H1 (cell line): ENCODE measurements at regions not wholly inside any gene's neighbourhood (a gene's known extent, or its start where the extent isn't known, plus 50 kb on each side); places are given as distances from the start of the nearest gene placed in this dataset.

Source experiments
- CTCF ChIA-PET: fragments of 300-600 bp; sonication (Branson Sonifier 250); formaldehyde crosslinking; loops from one replicate; lab custom pipeline; 2021; ENCODE audit not compliant: partially characterized antibody; lab: Charles Lee
- POLR2A ChIA-PET: fragments of 300-600 bp; sonication (Branson Sonifier 250); formaldehyde crosslinking; loops from one replicate; lab custom pipeline; 2021; ENCODE audit warnings: inconsistent platforms; ENCODE audit not compliant: partially characterized antibody; lab: Charles Lee
- DNase-seq, 2 experiments: peaks; one replicate each; pipeline versions ENCODE4 v3.0.0 to v3.0.0-alpha.2; 2010 to 2022; ENCODE audit warnings: low spot score in 2 of 2, low read depth in 1 of 2, mixed read lengths in 1 of 2
- FAIRE-seq: peaks from 2 replicates; lab custom pipeline; 2011; peaks lifted over from hg19 to GRCh38; lab: Jason Lieb, UNC
- H2AFZ ChIP-seq: 2 replicates; pipeline ENCODE4 v1.8.1; 2012; ENCODE audit warnings: low read length, inconsistent platforms
- H2AK5ac ChIP-seq: 2 replicates; pipeline ENCODE4 v1.6.1; 2013; ENCODE audit warnings: low read depth, low read length
- H2BK120ac ChIP-seq: replicated peaks from 2 replicates; pipeline ENCODE3; 2013; ENCODE audit warnings: low read depth, low read length, inconsistent platforms
- H2BK12ac ChIP-seq: 2 replicates; pipeline ENCODE4 v1.6.1; 2013; ENCODE audit warnings: low read depth, low read length
- H2BK15ac ChIP-seq: 2 replicates; pipeline ENCODE4 v1.6.1; 2013; ENCODE audit warnings: low read length
- H2BK20ac ChIP-seq: 2 replicates; pipeline ENCODE4 v1.6.1; 2013; ENCODE audit warnings: low read length
- H2BK5ac ChIP-seq: 2 replicates; pipeline ENCODE4 v1.6.1; 2013; ENCODE audit warnings: low read depth, low read length
- H3K14ac ChIP-seq: 2 replicates; pipeline ENCODE4 v1.6.1; 2013; ENCODE audit warnings: inconsistent platforms; ENCODE audit not compliant: insufficient read length
- H3K18ac ChIP-seq: 2 replicates; pipeline ENCODE4 v1.6.1; 2013; ENCODE audit warnings: low read length; ENCODE audit errors: extremely low read depth
- H3K23ac ChIP-seq: 2 replicates; pipeline ENCODE4 v1.6.1; 2013; ENCODE audit warnings: inconsistent platforms; ENCODE audit not compliant: insufficient read length
- H3K23me2 ChIP-seq: 2 replicates; pipeline ENCODE4 v1.6.1; 2013; ENCODE audit warnings: low read depth, low read length
- H3K27ac ChIP-seq: 2 replicates; pipeline ENCODE4 v1.6.1; 2011; ENCODE audit warnings: low read depth, low read length, inconsistent platforms
- H3K27me3 ChIP-seq, 4 experiments: replicated peaks in 1 of 4; 1 replicate in 1 of 4; 2 replicates in 3 of 4; pipeline versions ENCODE4 v1.6.1 to v1.8.1; 2011 to 2013; ENCODE audit warnings: low read length in 3 of 4, mild to moderate bottlenecking in 3 of 4, inconsistent platforms in 2 of 4, mixed read lengths in 2 of 4, moderate library complexity in 1 of 4; ENCODE audit not compliant: control insufficient read depth in 3 of 4, insufficient read depth in 3 of 4; ENCODE audit errors: extremely low read depth in 1 of 4
- H3K36me3 ChIP-seq, 4 experiments: 2 replicates each; pipeline versions ENCODE4 v1.6.1 to v1.8.1; 2011 to 2013; ENCODE audit warnings: mild to moderate bottlenecking in 4 of 4, low read length in 3 of 4, moderate library complexity in 2 of 4, control low read depth in 1 of 4, inconsistent platforms in 1 of 4; ENCODE audit not compliant: insufficient read depth in 4 of 4, control insufficient read depth in 2 of 4
- H3K4ac ChIP-seq: replicated peaks from 2 replicates; pipeline ENCODE3; 2013; ENCODE audit warnings: low read length, low read depth, mixed read lengths, inconsistent platforms; ENCODE audit not compliant: insufficient read length
- H3K4me1 ChIP-seq, 4 experiments: replicated peaks in 1 of 4; 1 replicate in 1 of 4; 2 replicates in 3 of 4; pipeline versions ENCODE4 v1.6.1 to v1.8.1; 2011 to 2013; ENCODE audit warnings: low read length in 3 of 4, inconsistent platforms in 2 of 4, mixed read lengths in 1 of 4; ENCODE audit not compliant: insufficient read depth in 4 of 4, control insufficient read depth in 3 of 4
- H3K4me2 ChIP-seq, 2 experiments: 2 replicates each; pipeline versions ENCODE4 v1.6.1 to v1.8.1; 2011 to 2013; ENCODE audit warnings: low read depth in 2 of 2, low read length in 2 of 2, control low read depth in 1 of 2, inconsistent platforms in 1 of 2, mild to moderate bottlenecking in 1 of 2; ENCODE audit not compliant: insufficient read depth in 1 of 2
- H3K4me3 ChIP-seq, 4 experiments: fragments of 200-600, 300-600 bp in 1 of 4; sonication (generic), shearing (Covaris generic), sonication (Bioruptor Twin) in 1 of 4; 2 replicates each; pipeline versions ENCODE4 v1.5.1 to v1.8.1; 2011 to 2016; ENCODE audit warnings: low read length in 4 of 4, low read depth in 3 of 4, control low read depth in 2 of 4, inconsistent platforms in 2 of 4, mild to moderate bottlenecking in 2 of 4, mixed read lengths in 1 of 4, moderate library complexity in 1 of 4; ENCODE audit not compliant: insufficient read depth in 2 of 4; ENCODE audit errors: extremely low read depth in 1 of 4
- H3K56ac ChIP-seq: replicated peaks from 2 replicates; pipeline ENCODE3; 2013; ENCODE audit warnings: low read depth, mild to moderate bottlenecking, mixed read lengths, low read length, inconsistent platforms; ENCODE audit not compliant: insufficient read length
- H3K79me1 ChIP-seq: 2 replicates; pipeline ENCODE4 v1.6.1; 2013; ENCODE audit warnings: low read depth, low read length, control low read depth
- H3K79me2 ChIP-seq, 2 experiments: 2 replicates each; pipeline versions ENCODE4 v1.6.1 to v1.8.1; 2012 to 2013; ENCODE audit warnings: low read length in 2 of 2, mild to moderate bottlenecking in 2 of 2, inconsistent platforms in 1 of 2; ENCODE audit not compliant: insufficient read depth in 2 of 2, control insufficient read depth in 1 of 2
- H3K9ac ChIP-seq, 4 experiments: replicated peaks in 1 of 4; 1 replicate in 1 of 4; 2 replicates in 3 of 4; pipeline versions ENCODE4 v1.6.1 to v1.8.1; 2011 to 2013; ENCODE audit warnings: low read depth in 3 of 4, low read length in 3 of 4, control low read depth in 2 of 4, mild to moderate bottlenecking in 2 of 4, moderate library complexity in 2 of 4, inconsistent platforms in 1 of 4; ENCODE audit errors: extremely low read depth in 1 of 4
- H3K9me3 ChIP-seq, 2 experiments: 2 replicates each; pipeline versions ENCODE4 v1.6.1 to v1.8.1; 2012 to 2013; ENCODE audit warnings: mild to moderate bottlenecking in 2 of 2, moderate library complexity in 2 of 2, control low read depth in 1 of 2, inconsistent platforms in 1 of 2, low read depth in 1 of 2, low read length in 1 of 2, mixed read lengths in 1 of 2; ENCODE audit not compliant: insufficient read depth in 2 of 2
- H4K20me1 ChIP-seq, 2 experiments: replicated peaks in 1 of 2; 2 replicates each; pipeline versions ENCODE3 to v1.8.1; 2011 to 2013; ENCODE audit warnings: inconsistent platforms in 2 of 2, low read length in 2 of 2, mild to moderate bottlenecking in 1 of 2; ENCODE audit not compliant: insufficient read depth in 2 of 2, control insufficient read depth in 1 of 2
- H4K5ac ChIP-seq: 2 replicates; pipeline ENCODE4 v1.6.1; 2013; ENCODE audit warnings: low read length, low read depth, mixed read lengths, inconsistent platforms; ENCODE audit not compliant: insufficient read length
- H4K8ac ChIP-seq: 2 replicates; pipeline ENCODE4 v1.8.0; 2013; ENCODE audit warnings: mild to moderate bottlenecking, moderate library complexity, low read length, inconsistent platforms; ENCODE audit not compliant: insufficient read depth; ENCODE audit errors: extremely low read depth
- H4K91ac ChIP-seq: replicated peaks from 2 replicates; pipeline ENCODE3; 2013; ENCODE audit warnings: low read length, mixed read lengths, inconsistent platforms; ENCODE audit not compliant: insufficient read length
- MAX ChIP-seq: IDR thresholded peaks from 2 replicates; pipeline ENCODE4 v1.6.1; 2012; ENCODE audit warnings: inconsistent platforms
- NRF1 ChIP-seq: IDR thresholded peaks from 2 replicates; pipeline ENCODE4 v1.6.1; 2011; ENCODE audit warnings: mild to moderate bottlenecking, low read depth, low read length, improper control_type of control experiment
- ZNF274 ChIP-seq: IDR thresholded peaks from 2 replicates; pipeline ENCODE4 v1.7.0; 2012; ENCODE audit warnings: low read length, borderline replicate concordance; ENCODE audit errors: extremely low read depth
- WGBS, 2 experiments: shearing (Covaris generic) in 1 of 2; methylation state at CpG; one replicate each; pipeline versions ENCODE4 v1.1.6 to v1.1.7; 2013 to 2015; ENCODE audit warnings: low lambda C conversion rate in 2 of 2, mixed read lengths in 2 of 2, inconsistent platforms in 1 of 2, low coverage in 1 of 2, missing lambda C conversion rate in 1 of 2; ENCODE audit not compliant: insufficient replicate concordance in 2 of 2, insufficient coverage in 1 of 2, insufficient read length in 1 of 2; ENCODE audit errors: extremely low coverage in 1 of 2, missing lambda C conversion rate in 1 of 2; 5-methylcytosine and 5-hydroxymethylcytosine counted together

DNA sequence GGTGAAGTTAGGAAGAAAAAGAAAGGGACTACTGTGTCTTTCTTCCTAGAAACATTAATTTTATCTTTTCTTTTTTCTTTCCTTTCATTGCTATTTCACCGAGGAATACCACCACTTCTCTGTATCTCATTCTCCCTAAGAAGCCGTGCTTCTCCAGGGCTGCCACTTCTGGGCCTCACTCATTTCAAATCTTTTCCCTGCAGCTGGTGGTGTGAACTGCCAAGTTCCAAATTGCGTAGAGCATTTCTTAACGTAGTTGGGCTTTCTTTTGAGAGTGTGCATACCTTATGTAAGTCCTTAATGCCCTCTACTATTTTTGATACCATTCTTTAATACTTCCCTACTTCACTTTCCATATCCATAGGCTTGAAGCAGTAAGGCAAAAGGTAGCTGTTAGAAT, 66.7 kb upstream of the CYP1B1 start:
- Histone ChIP-seq H3K18ac (no peak overlapping the region), H4K20me1 (no peaks in the 10 kb centered on the region), H2BK12ac (no peak overlapping the region), H3K9ac (no peak overlapping the region), H3K4me2 (no peak overlapping the region), H3K4ac (no peak overlapping the region), H3K14ac (no peak overlapping the region), H3K23ac (no peak overlapping the region), H3K79me2 (no peaks in the 10 kb centered on the region), H4K91ac (no peak overlapping the region), H3K27me3 (no peaks in the 10 kb centered on the region), H3K36me3 (no peaks in the 10 kb centered on the region), H3K4me3 (no peak overlapping the region), H3K79me1 (no peaks in the 10 kb centered on the region), H4K5ac (no peak overlapping the region), H2BK15ac (no peak overlapping the region), H4K8ac (no peak overlapping the region), H2AFZ (no peak overlapping the region), H2BK120ac (no peak overlapping the region), H2BK20ac (no peak overlapping the region), H3K27ac (no peak overlapping the region), H3K56ac (no peak overlapping the region), H3K4me1 (peaks cover 0 to 3% (median 2%) of the 10 kb centered on the region in 4 experiments; a peak in 5 of 7 replicates), H3K9me3 (peaks cover 12 to 14% of the 10 kb centered on the region in 2 experiments; a peak in 3 of 4 replicates), H2AK5ac (no peak overlapping the region), H2BK5ac (no peak overlapping the region), H3K23me2 (peaks cover 3% of the 10 kb centered on the region; the same call in 1 of the 2 replicates)
- 94% methylated on average over 4 of the region's 4 CpGs; no CpG with 5 or more reads in 1 of the 2 experiments for WGBS, 2 experiments
- POLR2A ChIA-PET, result no interaction called here
- DNase-seq (no peak), FAIRE-seq (no peak)
- TF ChIP-seq MAX (no peak), NRF1 (no peak), ZNF274 (no peak)
- CTCF ChIA-PET, result interaction anchor here (0.6 kb wide), 1 partner anchor 27 kb away, joined by 6 read pairs; no protein-coding TSS in a partner anchor
